A549 (cell line): ENCODE measurements at regions not wholly inside any gene's neighbourhood (a gene's known extent, or its start where the extent isn't known, plus 50 kb on each side); places are given as distances from the start of the nearest gene placed in this dataset.

Experiments used
- ATAC-seq, 2 experiments: fragments of 200-7000 bp in 1 of 2; fragments of >200 bp in 1 of 2; cut with Nextera tagmentation in 1 of 2; cut with Tn5 transposase in 1 of 2; 3 replicates each; pipeline versions ENCODE4 v1.8.0 to v1.9.1; 2018 to 2020; ENCODE audit warnings: mild to moderate bottlenecking in 1 of 2, moderate library complexity in 1 of 2
- CTCF ChIA-PET: fragments of 300-600 bp; sonication (Branson Sonifier 250); formaldehyde crosslinking; extraction: SDS; loops from one replicate; lab custom pipeline; 2021; ENCODE audit warnings: antibody characterized with exemption, inconsistent platforms; lab: Yijun Ruan, JAX
- POLR2A ChIA-PET: fragments of 350-600 bp; formaldehyde crosslinking; extraction: SDS; loops from one replicate; lab custom pipeline; 2021; ENCODE audit warnings: antibody characterized with exemption, inconsistent platforms; lab: Yijun Ruan, JAX
- DNase-seq, 2 experiments: peaks; one replicate each; pipeline versions ENCODE4 v3.0.0 to v3.0.0-alpha.2; 2011 to 2016; ENCODE audit warnings: low read depth in 1 of 2, low spot score in 1 of 2
- FAIRE-seq: peaks from 2 replicates; lab custom pipeline; 2011; peaks lifted over from hg19 to GRCh38; lab: Jason Lieb, UNC
- H3K27ac ChIP-seq, 2 experiments: fragments of >200 bp; sonication (Bioruptor Twin); formaldehyde crosslinking; 3 replicates each; pipeline ENCODE4 v1.5.1; 2016 to 2017
- H3K4me1 ChIP-seq: fragments of >200 bp; sonication (Bioruptor Twin); formaldehyde crosslinking; 3 replicates; pipeline ENCODE4 v1.6.1; 2016
- H3K4me2 ChIP-seq: fragments of >200 bp; sonication (Bioruptor Twin); formaldehyde crosslinking; 3 replicates; pipeline ENCODE4 v1.6.1; 2016
- H3K4me3 ChIP-seq: fragments of >200 bp; sonication (Bioruptor Twin); formaldehyde crosslinking; 3 replicates; pipeline ENCODE4 v1.5.1; 2016
- H3K9me3 ChIP-seq: fragments of >200 bp; sonication (Bioruptor Twin); formaldehyde crosslinking; 3 replicates; pipeline ENCODE4 v1.6.1; 2016
- CBX2 ChIP-seq: fragments of 200-600 bp; sonication (generic); IDR thresholded peaks from 2 replicates; pipeline ENCODE4 v1.6.1; 2016; ENCODE audit warnings: low read depth, mild to moderate bottlenecking, borderline replicate concordance
- CEBPB ChIP-seq, 2 experiments: fragments of >200 bp in 1 of 2; sonication (Bioruptor Twin) in 1 of 2; formaldehyde crosslinking in 1 of 2; IDR thresholded peaks; 2 replicates each; pipeline ENCODE4 v1.6.1; 2012 to 2016
- CHD4 ChIP-seq: fragments of 200-600 bp; sonication (generic); IDR thresholded peaks from 2 replicates; pipeline ENCODE4 v1.6.1; 2016; ENCODE audit warnings: antibody characterized with exemption, mild to moderate bottlenecking, borderline replicate concordance
- CTCF ChIP-seq: fragments of >200 bp; sonication (Bioruptor Twin); formaldehyde crosslinking; IDR thresholded peaks from 3 replicates; pipeline ENCODE4 v1.5.1; 2016
- E2F6 ChIP-seq: IDR thresholded peaks from 2 replicates; pipeline ENCODE4 v1.6.1; 2012; ENCODE audit warnings: low read depth, borderline replicate concordance
- EP300 ChIP-seq, 2 experiments: fragments of >200 bp; sonication (Bioruptor Twin); formaldehyde crosslinking; IDR thresholded peaks; 2 replicates in 1 of 2; 3 replicates in 1 of 2; pipeline ENCODE4 v1.6.1; 2016 to 2017
- FOSL2 ChIP-seq, 2 experiments: fragments of 450-650 bp in 1 of 2; fragments of >200 bp in 1 of 2; sonication (Bioruptor Twin) in 1 of 2; formaldehyde crosslinking; IDR thresholded peaks; 2 replicates each; pipeline versions ENCODE4 v1.5.0 to v1.6.1; 2016 to 2020; ENCODE audit warnings: mild to moderate bottlenecking in 1 of 2, moderate library complexity in 1 of 2
- GATA3 ChIP-seq: IDR thresholded peaks from 2 replicates; pipeline ENCODE4 v1.6.1; 2012; ENCODE audit warnings: borderline replicate concordance
- HOXA7 ChIP-seq: fragments of 250-450 bp; sonication (Bioruptor Pico); IDR thresholded peaks from 2 replicates; pipeline ENCODE4 v1.5.0; 2020; ENCODE audit warnings: mild to moderate bottlenecking, moderate library complexity
- HOXB13 ChIP-seq: fragments of 250-450 bp; sonication (Bioruptor Pico); IDR thresholded peaks from 2 replicates; pipeline ENCODE4 v1.5.0; 2020; ENCODE audit warnings: low read depth, mild to moderate bottlenecking, moderate library complexity
- KDM5A ChIP-seq: fragments of 200-600 bp; sonication (generic); IDR thresholded peaks from 2 replicates; pipeline ENCODE4 v1.6.1; 2016; ENCODE audit warnings: antibody characterized with exemption, mild to moderate bottlenecking
- MAZ ChIP-seq: fragments of 150-350 bp; IDR thresholded peaks from 2 replicates; pipeline ENCODE4 v1.6.1; 2014; ENCODE audit warnings: antibody characterized with exemption, low read depth, low read length, borderline replicate concordance
- NFE2L2 ChIP-seq: fragments of 150-350 bp; conservative IDR thresholded peaks from 2 replicates; pipeline ENCODE4 v1.6.1; 2014; ENCODE audit warnings: low read length
- NPAS2 ChIP-seq: fragments of 250-450 bp; sonication (Bioruptor Pico); IDR thresholded peaks from 2 replicates; pipeline ENCODE4 v1.8.0; 2022; ENCODE audit warnings: mild to moderate bottlenecking, moderate library complexity, borderline replicate concordance
- NR3C1 ChIP-seq: fragments of >200 bp; sonication (Bioruptor Twin); formaldehyde crosslinking; IDR thresholded peaks from 3 replicates; pipeline ENCODE4 v1.6.1; 2017
- POLR2A ChIP-seq: IDR thresholded peaks from 2 replicates; pipeline ENCODE4 v1.6.1; 2012; ENCODE audit warnings: mild to moderate bottlenecking, low read length
- RARB ChIP-seq: fragments of 250-450 bp; sonication (Bioruptor Pico); IDR thresholded peaks from 2 replicates; pipeline ENCODE4 v1.8.0; 2021; ENCODE audit warnings: mild to moderate bottlenecking, moderate library complexity
- REST ChIP-seq: fragments of 200-600 bp; sonication (generic); IDR thresholded peaks from 2 replicates; pipeline ENCODE4 v1.6.1; 2016; ENCODE audit warnings: antibody characterized with exemption, mild to moderate bottlenecking, moderate library complexity
- RNF2 ChIP-seq: fragments of 200-600 bp; sonication (generic); IDR thresholded peaks from 2 replicates; pipeline ENCODE4 v1.6.1; 2016; ENCODE audit warnings: low read depth, mild to moderate bottlenecking, antibody characterized with exemption, moderate library complexity, borderline replicate concordance
- ZC3H11A ChIP-seq: fragments of 450-650 bp; IDR thresholded peaks from 2 replicates; pipeline ENCODE4 v1.6.1; 2014; ENCODE audit warnings: antibody characterized with exemption, mild to moderate bottlenecking
- ZFP36 ChIP-seq: fragments of 450-650 bp; IDR thresholded peaks from 2 replicates; pipeline ENCODE4 v1.6.1; 2014; ENCODE audit warnings: borderline replicate concordance; ENCODE audit not compliant: partially characterized antibody
- WGBS: methylation state at CpG from one replicate; pipeline ENCODE4 v1.1.6; 2017; ENCODE audit errors: missing lambda C conversion rate; 5-methylcytosine and 5-hydroxymethylcytosine counted together
- TF ChIP-seq, protein P1 (sequence below): fragments of 450-650 bp; IDR thresholded peaks from 2 replicates; pipeline ENCODE4 v1.6.1; 2014; ENCODE audit warnings: antibody characterized with exemption
- TF ChIP-seq, protein P2 (sequence below): IDR thresholded peaks from 2 replicates; pipeline ENCODE4 v1.6.1; 2012

DNA sequence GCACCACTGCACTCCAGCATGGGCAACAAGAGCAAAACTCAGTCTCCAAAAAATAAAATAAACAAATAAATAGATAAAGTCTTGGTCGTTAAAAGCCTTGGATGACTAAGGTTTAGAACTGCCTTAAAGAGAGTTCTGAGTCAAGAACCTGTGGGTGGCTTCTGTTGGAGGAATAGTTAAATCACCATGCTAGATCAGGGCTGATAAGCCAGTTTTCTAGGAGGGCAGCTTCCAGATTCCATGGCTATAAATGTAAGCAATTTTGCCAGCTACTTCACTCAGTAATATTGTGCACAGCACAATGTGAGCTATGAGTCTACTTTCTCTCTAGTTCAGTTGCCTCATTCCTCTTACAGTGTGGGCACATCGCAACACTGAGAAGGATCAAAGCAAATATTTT, 242.1 kb upstream of the NUDT12 start (continued):
- no peak for TF ChIP-seq E2F6
- no peak for TF ChIP-seq GATA3

DNA sequence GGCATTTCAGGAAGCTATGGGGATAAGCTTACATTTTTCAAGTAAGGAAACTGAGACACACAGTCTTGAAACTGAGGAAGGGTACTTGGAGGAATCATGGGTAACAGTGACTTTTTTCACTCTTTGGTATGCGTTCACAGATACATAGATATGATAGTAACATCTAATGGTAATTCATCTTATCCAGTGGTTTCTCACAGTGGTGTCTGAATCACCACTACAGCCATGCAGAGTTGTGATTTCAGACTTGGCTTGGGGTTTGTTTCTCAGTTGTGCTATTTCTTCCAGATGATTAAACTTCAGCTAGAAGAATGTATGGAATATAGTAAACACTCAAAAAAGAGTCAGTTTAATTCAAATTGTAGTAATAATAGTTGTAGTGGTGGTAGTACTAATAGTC, 239.1 kb upstream of the NUDT12 start:
- ChIA-PET CTCF (interaction anchor here (1.3 kb wide), 1 partner anchor 378 kb away, joined by 4 read pairs; no protein-coding TSS in a partner anchor), POLR2A (no interaction called here)

GRCh38 chr5:103800741-103801495, 238.3 kb upstream of the NUDT12 start:
- CTCF ChIA-PET = interaction anchor here (1.3 kb wide), 1 partner anchor 378 kb away, joined by 4 read pairs; no protein-coding TSS in a partner anchor
- Histone ChIP-seq H3K4me2 (no peak overlapping the region), H3K27ac (no peak overlapping the region), H3K4me3 (no peak overlapping the region), H3K4me1 (no peaks in the 10 kb centered on the region), H3K9me3 (no peaks in the 10 kb centered on the region)
- TF ChIP-seq POLR2A (no peak), NR3C1 (no peak), KDM5A (no peak)
- DNase-seq = no peak
- 43% methylated on average over 2 of the region's 2 CpGs for WGBS
- POLR2A ChIA-PET = no interaction called here
- no peak for ATAC-seq
- no peak for FAIRE-seq

More for the DNA sequence above, 239.1 kb upstream of the NUDT12 start:
- FAIRE-seq (no peak), DNase-seq (no peak), ATAC-seq (no peak)
- TF ChIP-seq ZC3H11A (no peak), MAZ (no peak), FOSL2 (IDR thresholded peaks at IDR 0.05) (no peak), FOSL2 (CRISPR knock-in tag; IDR thresholded peaks at IDR 0.05) (no peak), HOXA7 (CRISPR knock-in tag) (no peak)
- Histone ChIP-seq H3K27ac (no peak overlapping the region), H3K4me2 (no peak overlapping the region), H3K4me3 (no peak overlapping the region), H3K9me3 (no peaks in the 10 kb centered on the region), H3K4me1 (no peaks in the 10 kb centered on the region)
- 20% methylated on average over 1 of the region's 1 CpG for WGBS

DNA sequence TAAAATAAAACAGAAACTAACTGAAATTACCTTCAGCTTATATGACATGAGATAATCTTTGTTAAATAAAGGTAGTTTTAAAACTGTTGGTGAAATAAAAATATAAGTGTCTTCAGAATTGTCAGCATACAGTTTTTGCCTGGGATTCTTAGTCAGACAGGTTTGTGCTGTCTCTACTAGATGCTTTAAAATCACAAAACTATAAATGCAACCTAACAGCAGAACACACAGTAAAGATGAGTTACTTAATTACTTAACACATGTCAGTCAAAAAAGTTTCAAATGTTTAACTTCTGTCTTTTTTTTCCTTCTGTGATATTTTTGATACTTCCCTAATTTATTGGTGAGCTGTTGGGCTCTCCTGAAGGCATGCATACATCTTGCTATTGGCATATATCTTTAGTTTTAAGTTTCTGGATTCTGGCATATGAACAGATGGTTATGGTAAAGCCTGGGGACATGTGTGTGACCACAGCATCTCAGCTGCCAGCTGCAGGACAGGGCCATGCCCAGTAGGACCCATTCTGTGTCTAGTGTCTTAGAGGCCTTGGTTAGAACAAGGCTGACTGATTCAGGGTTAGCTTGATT, 231.1 kb upstream of the NUDT12 start:
- FAIRE-seq (no peak), ATAC-seq (no peak), DNase-seq (no peak)
- H3K4me3 ChIP-seq = no peak overlapping the region
- H3K27ac ChIP-seq = no peak overlapping the region
- ChIA-PET POLR2A (no interaction called here), CTCF (interaction anchor here (1.1 kb wide), 1 partner anchor 386 kb away, joined by 5 read pairs; no protein-coding TSS in a partner anchor)
- H3K4me1 ChIP-seq = no peaks in the 10 kb centered on the region
- H3K4me2 ChIP-seq = no peak overlapping the region
- H3K9me3 ChIP-seq = no peaks in the 10 kb centered on the region; the same call in 2 of the 3 replicates
- no peak for TF ChIP-seq CEBPB (IDR thresholded peaks at IDR 0.05)
- no peak for TF ChIP-seq HOXB13 (CRISPR knock-in tag)
- TF ChIP-seq NFE2L2 = no peak
- TF ChIP-seq EP300 (IDR thresholded peaks at IDR 0.05) = no peak
- TF ChIP-seq, protein P1, sequence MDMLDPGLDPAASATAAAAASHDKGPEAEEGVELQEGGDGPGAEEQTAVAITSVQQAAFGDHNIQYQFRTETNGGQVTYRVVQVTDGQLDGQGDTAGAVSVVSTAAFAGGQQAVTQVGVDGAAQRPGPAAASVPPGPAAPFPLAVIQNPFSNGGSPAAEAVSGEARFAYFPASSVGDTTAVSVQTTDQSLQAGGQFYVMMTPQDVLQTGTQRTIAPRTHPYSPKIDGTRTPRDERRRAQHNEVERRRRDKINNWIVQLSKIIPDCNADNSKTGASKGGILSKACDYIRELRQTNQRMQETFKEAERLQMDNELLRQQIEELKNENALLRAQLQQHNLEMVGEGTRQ = no peak
- TF ChIP-seq RARB (CRISPR knock-in tag) = no peak
- TF ChIP-seq REST = no peak
- TF ChIP-seq NPAS2 (CRISPR knock-in tag) = no peak
- TF ChIP-seq CBX2 = no peak
- TF ChIP-seq, protein P2, sequence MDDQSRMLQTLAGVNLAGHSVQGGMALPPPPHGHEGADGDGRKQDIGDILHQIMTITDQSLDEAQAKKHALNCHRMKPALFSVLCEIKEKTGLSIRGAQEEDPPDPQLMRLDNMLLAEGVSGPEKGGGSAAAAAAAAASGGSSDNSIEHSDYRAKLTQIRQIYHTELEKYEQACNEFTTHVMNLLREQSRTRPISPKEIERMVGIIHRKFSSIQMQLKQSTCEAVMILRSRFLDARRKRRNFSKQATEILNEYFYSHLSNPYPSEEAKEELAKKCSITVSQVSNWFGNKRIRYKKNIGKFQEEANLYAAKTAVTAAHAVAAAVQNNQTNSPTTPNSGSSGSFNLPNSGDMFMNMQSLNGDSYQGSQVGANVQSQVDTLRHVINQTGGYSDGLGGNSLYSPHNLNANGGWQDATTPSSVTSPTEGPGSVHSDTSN = no peak
- TF ChIP-seq ZC3H11A = no peak
- TF ChIP-seq CTCF = no peak
- TF ChIP-seq CHD4 = no peak
- no peak for TF ChIP-seq ZFP36
- no peak for TF ChIP-seq RNF2
